Ureter (tissue), 1 donor: ENCODE measurements at regions not wholly inside any gene's neighbourhood (a gene's known extent, or its start where the extent isn't known, plus 50 kb on each side); places are given as distances from the start of the nearest gene placed in this dataset.

Experiments
- DNase-seq: peaks from one replicate; pipeline ENCODE4 v3.0.0-alpha.2; 2020; ENCODE audit warnings: low spot score
- donor health status: DM: yes; HTN: yes; CAD: no.

- no peak for DNase-seq
Measured at GRCh38 chr4:34678431-34678830, 1565.9 kb downstream of the ARAP2 start.

GRCh38 chr4:34679228-34679627, 1565.1 kb downstream of the ARAP2 start:
- DNase-seq: no peak

GRCh38 chr4:34709564-34709963, 1534.8 kb downstream of the ARAP2 start:
- DNase-seq: no peak

- no peak for DNase-seq
Measured at GRCh38 chr4:34718576-34719245, 1525.6 kb downstream of the ARAP2 start.

- DNase-seq: no peak
Measured at GRCh38 chr4:34720571-34720970, 1523.7 kb downstream of the ARAP2 start.

GRCh38 chr4:34721835-34722234, 1522.5 kb downstream of the ARAP2 start:
- no peak for DNase-seq

DNA sequence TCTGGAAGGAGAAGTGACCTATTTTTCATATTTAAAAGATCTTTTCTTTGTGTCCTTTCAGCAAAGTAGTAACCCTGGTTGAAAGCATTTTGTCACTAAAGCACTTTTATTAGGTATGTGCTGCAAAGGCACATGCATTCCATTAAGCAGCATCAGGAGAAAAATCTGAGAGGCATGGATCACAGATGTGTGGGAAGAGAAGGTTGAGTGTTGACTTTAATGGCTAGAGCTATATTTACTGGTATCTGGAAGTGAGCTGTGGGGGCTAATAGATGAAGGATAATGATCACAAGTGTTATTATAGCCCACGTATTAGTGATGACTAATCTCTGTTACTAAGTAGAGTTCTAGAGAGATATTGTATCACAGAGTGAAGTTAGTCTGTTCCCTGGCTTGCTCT, 1520.7 kb downstream of the ARAP2 start:
- DNase-seq: no peak

GRCh38 chr4:34724491-34724890, 1519.8 kb downstream of the ARAP2 start:
- no peak for DNase-seq

DNA sequence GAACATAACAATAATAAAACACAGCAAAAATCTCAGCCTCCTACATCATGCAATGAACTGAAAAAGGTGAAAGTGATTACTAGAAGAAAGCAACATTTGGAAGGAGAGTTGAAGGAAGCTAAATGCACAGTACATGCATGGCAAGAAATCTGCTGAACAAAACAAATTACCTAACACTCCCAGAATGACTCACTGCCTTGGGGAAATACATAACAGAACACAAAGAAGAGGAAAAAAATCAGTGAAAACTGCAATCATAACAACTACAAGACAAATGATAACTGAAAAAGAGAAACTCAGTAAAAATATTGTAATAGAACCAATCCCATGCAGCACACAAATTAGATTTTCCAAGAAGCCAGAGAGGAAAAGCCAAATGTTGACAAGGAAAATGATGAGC, 1513.2 kb downstream of the ARAP2 start:
- no peak for DNase-seq

DNA sequence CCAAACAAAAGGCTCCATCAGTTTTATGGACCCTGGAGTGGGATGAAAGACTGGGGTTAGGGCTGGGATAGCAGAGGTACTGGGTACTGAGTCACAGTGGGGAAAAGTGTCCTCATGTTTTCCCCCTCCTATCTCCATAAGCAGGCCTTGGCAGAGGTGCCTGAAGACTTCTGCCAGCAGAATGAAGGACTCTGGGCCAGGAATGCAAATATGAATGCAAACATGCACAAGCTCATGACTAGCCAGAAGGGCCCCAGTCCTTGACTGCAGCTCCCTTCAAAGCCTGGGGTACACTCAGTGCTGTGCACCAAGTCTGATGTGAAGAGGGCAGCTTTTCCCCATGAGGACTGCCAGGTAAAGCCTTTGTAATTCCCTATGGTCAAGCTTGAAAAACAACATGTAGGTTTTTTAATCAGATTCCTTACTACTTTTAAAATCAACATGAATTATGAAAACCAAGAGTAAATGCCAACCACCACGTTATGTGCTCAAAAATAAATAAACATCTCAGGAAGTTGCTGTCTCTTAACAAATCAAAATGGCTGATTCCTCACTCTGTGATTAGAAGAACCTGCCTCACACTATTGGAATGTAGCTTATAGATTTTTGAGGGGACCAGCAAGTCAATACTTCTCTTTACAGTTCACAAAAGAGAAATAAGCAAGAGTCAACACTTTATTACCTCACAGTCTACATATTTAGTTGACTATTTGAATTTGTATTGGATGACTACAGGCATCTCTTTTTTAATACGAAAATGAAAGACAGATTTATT, 1512.0 kb downstream of the ARAP2 start:
- no peak for DNase-seq

DNA sequence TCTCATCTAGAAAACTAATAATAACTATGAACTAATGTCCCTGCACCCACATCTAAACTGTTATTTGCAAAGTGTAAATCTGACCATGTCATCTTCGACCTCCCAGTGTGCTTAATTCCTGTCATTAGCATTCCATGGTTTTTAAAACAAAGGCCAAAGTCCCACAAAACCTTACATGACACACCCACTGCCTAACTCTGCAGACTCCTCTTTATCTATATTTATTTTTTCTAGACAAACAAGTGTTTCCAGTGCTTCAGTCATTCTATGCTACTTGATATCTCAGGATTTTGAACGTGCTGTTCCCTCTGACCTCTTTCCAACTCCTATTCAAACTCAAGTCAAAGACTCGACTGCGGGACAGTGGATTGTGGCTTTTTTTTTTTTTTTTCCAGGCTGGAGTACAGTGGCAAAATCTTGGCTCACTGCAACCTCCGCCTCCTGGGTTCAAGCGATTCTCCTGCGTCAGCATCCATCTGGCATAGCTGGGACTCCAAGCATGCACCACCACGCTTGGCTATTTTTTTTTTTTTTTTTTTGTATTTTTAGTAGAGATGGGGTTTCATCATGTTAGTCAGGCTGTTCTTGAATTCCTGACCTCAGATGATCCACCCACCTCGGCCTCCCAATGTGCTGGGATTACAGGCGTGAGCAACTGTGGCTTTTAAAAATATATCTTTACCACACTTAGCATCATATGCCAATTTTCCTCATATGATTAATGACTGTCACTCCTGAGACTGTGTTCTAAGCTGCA, 1511.0 kb downstream of the ARAP2 start:
- DNase-seq: no peak

- DNase-seq: no peak
Measured at GRCh38 chr4:34766935-34767334, 1477.4 kb downstream of the ARAP2 start.

GRCh38 chr4:34767407-34767806, 1476.9 kb downstream of the ARAP2 start:
- DNase-seq: no peak

DNA sequence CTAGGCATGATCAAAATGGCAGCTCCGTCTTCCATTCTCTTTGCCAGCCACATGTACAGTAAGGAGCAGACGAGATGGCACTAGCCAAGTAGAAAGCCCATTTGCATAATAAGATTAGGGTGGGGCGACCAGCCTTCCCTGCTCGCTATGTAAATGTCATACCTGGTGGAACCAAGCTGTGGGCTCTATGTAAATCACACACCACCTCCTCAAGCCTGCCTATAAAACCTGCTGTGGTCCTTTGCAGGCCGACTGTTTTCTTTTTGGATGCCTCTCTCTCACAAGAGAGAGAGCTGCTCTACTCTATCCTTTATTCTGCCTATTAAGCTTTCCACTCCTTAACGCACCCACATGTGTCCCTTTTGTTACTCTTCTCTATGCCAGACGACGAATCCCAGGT, 1472.7 kb downstream of the ARAP2 start:
- no peak for DNase-seq

GRCh38 chr4:34790131-34790530, 1454.2 kb downstream of the ARAP2 start:
- DNase-seq: no peak

DNA sequence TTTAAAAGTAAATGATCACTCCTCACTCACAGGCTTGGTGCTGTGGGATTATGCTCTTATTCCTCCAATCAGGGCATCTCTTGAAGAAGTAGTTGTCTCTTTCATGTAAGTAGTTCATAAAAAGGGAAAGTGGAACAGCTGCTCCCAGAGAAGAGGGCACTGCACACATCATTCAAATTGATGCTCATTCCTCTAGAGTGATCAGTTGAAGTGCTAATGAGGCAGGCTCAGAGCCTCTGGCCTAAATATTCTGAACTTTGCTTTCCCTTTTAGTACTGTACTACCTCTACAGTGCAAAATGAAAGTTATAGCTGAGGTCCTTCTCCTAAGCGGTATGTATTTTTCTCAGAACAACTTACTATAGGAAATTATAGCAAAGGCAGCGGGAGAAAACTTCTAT, 1453.1 kb downstream of the ARAP2 start:
- no peak for DNase-seq

DNA sequence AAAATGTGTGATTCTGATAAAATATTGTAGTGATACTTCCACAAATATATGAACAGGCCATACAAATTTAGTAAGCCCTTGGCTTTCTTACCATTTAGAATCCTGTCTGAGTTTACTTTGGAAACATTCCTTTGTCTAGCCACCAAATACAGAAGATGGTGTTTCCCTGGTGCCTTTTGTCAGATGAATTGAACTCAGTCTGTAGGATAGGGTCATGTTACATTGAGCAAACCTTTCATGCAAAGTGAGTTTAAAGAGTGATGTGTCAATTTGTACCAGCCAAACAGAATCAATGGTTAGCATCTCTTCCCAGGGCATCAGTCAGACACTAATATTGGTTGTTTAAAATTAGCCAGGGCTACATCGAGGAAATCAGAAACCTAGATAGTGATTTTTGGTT, 1443.4 kb downstream of the ARAP2 start:
- no peak for DNase-seq

DNA sequence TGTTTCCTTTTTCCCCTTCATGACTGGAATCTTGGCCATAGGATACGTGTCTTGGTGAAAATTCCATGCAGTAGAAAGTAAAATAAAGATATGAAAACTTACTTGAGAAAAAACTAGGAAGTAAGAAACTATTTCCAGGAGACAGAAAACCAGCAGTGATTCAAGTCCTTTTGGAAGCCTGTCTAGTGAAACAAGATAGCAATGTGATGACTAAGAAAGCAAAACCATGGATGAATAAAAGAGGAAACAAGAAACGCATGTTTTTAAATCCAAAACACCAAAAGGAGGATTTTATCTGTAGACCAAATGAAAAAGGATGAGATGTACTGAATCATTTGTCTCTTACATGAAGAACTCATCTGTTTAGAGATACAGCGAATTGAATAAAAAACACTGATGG, 1430.0 kb downstream of the ARAP2 start:
- DNase-seq: no peak

- DNase-seq: no peak
Measured at GRCh38 chr4:34824515-34824914, 1419.8 kb downstream of the ARAP2 start.

- no peak for DNase-seq
Measured at GRCh38 chr4:34826660-34827059, 1417.7 kb downstream of the ARAP2 start.

DNA sequence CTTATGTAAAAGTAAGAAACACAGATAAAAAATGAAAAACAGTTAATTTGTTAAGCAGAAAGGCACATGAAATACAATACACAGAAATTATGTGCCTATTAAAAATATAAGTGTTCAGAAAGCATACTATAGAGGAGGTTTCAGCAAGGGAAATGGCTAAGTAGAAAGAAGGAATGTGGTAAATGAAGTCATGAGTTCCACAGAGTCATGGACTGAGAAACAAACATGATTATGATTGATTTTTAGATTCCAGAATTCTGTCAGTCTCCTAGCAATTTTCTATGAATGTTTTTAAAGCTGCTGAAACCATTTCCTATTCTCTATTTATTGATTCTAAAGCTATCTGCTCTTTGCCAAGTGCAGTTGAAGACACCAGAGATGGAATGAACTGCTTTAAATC, 1398.4 kb downstream of the ARAP2 start:
- DNase-seq: no peak

- DNase-seq: no peak
Measured at GRCh38 chr4:34850421-34850820, 1393.9 kb downstream of the ARAP2 start.

DNA sequence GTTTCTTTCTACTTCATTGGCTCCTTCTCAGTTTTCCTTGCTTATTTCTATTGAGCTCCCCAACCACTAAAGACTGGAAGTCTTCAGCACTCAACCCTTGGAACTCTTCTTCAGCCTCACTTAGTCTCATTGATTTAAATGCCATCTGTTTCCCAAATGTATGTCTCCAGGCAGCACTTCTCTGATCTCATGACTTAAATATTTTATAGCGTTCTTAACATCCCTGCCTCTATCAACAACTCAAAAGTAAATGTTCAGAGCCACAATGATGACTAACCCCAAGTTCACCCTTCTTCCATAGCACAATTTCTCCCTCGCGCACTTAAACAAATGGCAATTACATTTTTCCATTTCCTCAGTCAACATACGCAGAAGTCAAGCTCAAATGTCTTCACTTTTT, 1393.3 kb downstream of the ARAP2 start:
- DNase-seq: no peak
